GM12878 (cell line): ENCODE measurements at regions not wholly inside any gene's neighbourhood (a gene's known extent, or its start where the extent isn't known, plus 50 kb on each side); places are given as distances from the start of the nearest gene placed in this dataset.
A peak's percentile ranks its signal among the peaks of the same experiment; 100 is the strongest.

Source experiments
- ATAC-seq: fragments of 200-7000 bp; cut with Tn5 transposase; 3 replicates; pipeline ENCODE4 v1.9.1; 2020; ENCODE audit warnings: mild to moderate bottlenecking, moderate library complexity
- BruUV-seq: library from RNA; stranded (reverse); fragments of 400-500 nt; replicated peaks from 2 replicates; lab custom pipeline; 2021; lab: Mats Ljungman, UMichigan
- CTCF ChIA-PET: fragments of 300-600 bp; sonication (Branson Sonifier 250); formaldehyde crosslinking; extraction: SDS; loops from one replicate; lab custom pipeline; 2021; ENCODE audit warnings: inconsistent platforms; lab: Yijun Ruan, JAX
- POLR2A ChIA-PET: fragments of 350-600 bp; formaldehyde crosslinking; extraction: SDS; loops from one replicate; lab custom pipeline; 2021; ENCODE audit warnings: inconsistent platforms; lab: Charles Lee
- RAD21 ChIA-PET: fragments of 300-600 bp; sonication (Branson Sonifier 250); formaldehyde crosslinking; loops from one replicate; lab custom pipeline; 2023; ENCODE audit warnings: antibody characterized with exemption; ENCODE audit not compliant: unreplicated experiment; lab: Charles Lee
- SMC1A ChIA-PET: fragments of 300-600 bp; sonication (Branson Sonifier 250); formaldehyde crosslinking; loops from one replicate; lab custom pipeline; 2023; ENCODE audit not compliant: unreplicated experiment, uncharacterized antibody; lab: Charles Lee
- DNase-seq: peaks from one replicate; pipeline ENCODE4 v3.0.0-alpha.2; 2011; ENCODE audit warnings: low read depth, low spot score
- FAIRE-seq: peaks from 3 replicates; lab custom pipeline; 2011; peaks lifted over from hg19 to GRCh38; lab: Jason Lieb, UNC
- H2AFZ ChIP-seq: 2 replicates; pipeline ENCODE4 v1.6.0; 2011; ENCODE audit warnings: low read depth, low read length, control low read depth; ENCODE audit not compliant: control insufficient read depth
- H3K27ac ChIP-seq: 2 replicates; pipeline ENCODE4 v1.5.1; 2011; ENCODE audit warnings: control low read depth; ENCODE audit not compliant: control insufficient read depth, insufficient read depth
- H3K27me3 ChIP-seq, 2 experiments: replicated peaks in 1 of 2; 2 replicates each; pipeline versions ENCODE4 v1.6.0 to v1.6.1; 2011; ENCODE audit warnings: low read length in 1 of 2; ENCODE audit not compliant: control insufficient read depth in 2 of 2, insufficient read depth in 2 of 2
- H3K36me3 ChIP-seq, 2 experiments: 2 replicates each; pipeline ENCODE4 v1.5.1; 2011; ENCODE audit warnings: low read length in 1 of 2; ENCODE audit not compliant: control insufficient read depth in 2 of 2, insufficient read depth in 2 of 2
- H3K4me1 ChIP-seq: 2 replicates; pipeline ENCODE4 v1.6.1; 2011; ENCODE audit warnings: mild to moderate bottlenecking, low read length, moderate library complexity, mixed read lengths; ENCODE audit not compliant: control insufficient read depth, insufficient read depth
- H3K4me2 ChIP-seq: 2 replicates; pipeline ENCODE4 v1.6.0; 2011; ENCODE audit warnings: control low read depth; ENCODE audit not compliant: control insufficient read depth, insufficient read depth
- H3K4me3 ChIP-seq: fragments of 200-600 bp; sonication (generic); 2 replicates; pipeline ENCODE4 v1.5.1; 2016
- H3K79me2 ChIP-seq: 2 replicates; pipeline ENCODE4 v1.6.0; 2011; ENCODE audit warnings: low read length; ENCODE audit not compliant: control insufficient read depth, insufficient read depth
- H3K9ac ChIP-seq: 2 replicates; pipeline ENCODE4 v1.8.0; 2011; ENCODE audit warnings: low read length, control low read depth, mixed read lengths; ENCODE audit not compliant: control insufficient read depth, insufficient read depth
- H3K9me3 ChIP-seq: replicated peaks from 3 replicates; pipeline ENCODE4 v1.5.1; 2011; ENCODE audit warnings: mild to moderate bottlenecking, low read length; ENCODE audit not compliant: control insufficient read depth, insufficient read depth
- H4K20me1 ChIP-seq: 2 replicates; pipeline ENCODE4 v1.6.0; 2011; ENCODE audit not compliant: control insufficient read depth, insufficient read depth
- ATF7 ChIP-seq: fragments of 450-650 bp; IDR thresholded peaks from 2 replicates; pipeline ENCODE4 v1.6.1; 2016; ENCODE audit warnings: low read depth, mild to moderate bottlenecking
- BRCA1 ChIP-seq: IDR thresholded peaks from 2 replicates; pipeline ENCODE4 v1.6.1; 2011; ENCODE audit warnings: low read depth, low read length, improper control_type of control experiment
- EP300 ChIP-seq, 2 experiments: fragments of 150-350 bp in 1 of 2; IDR thresholded peaks; 2 replicates each; pipeline ENCODE4 v1.6.1; 2011 to 2012; ENCODE audit warnings: low read depth in 2 of 2, low read length in 2 of 2, borderline replicate concordance in 1 of 2, improper control_type of control experiment in 1 of 2, inconsistent platforms in 1 of 2; ENCODE audit not compliant: control insufficient read depth in 1 of 2
- FOXK2 ChIP-seq: fragments of 450-650 bp; IDR thresholded peaks from 2 replicates; pipeline ENCODE4 v1.6.1; 2017; ENCODE audit warnings: mild to moderate bottlenecking, moderate library complexity
- NR2C1 ChIP-seq: fragments of 450-650 bp; IDR thresholded peaks from 2 replicates; pipeline ENCODE4 v1.6.1; 2017; ENCODE audit warnings: antibody characterized with exemption, mild to moderate bottlenecking, moderate library complexity
- RUNX3 ChIP-seq: IDR thresholded peaks from 2 replicates; pipeline ENCODE4 v1.6.1; 2012; ENCODE audit warnings: low read length, inconsistent platforms
- WGBS: methylation state at CpG from one replicate; pipeline ENCODE4 v1.1.6; 2016; ENCODE audit warnings: low lambda C conversion rate; ENCODE audit not compliant: insufficient replicate concordance, insufficient coverage; ENCODE audit errors: missing lambda C conversion rate; 5-methylcytosine and 5-hydroxymethylcytosine counted together
- in situ Hi-C: fragments of 300-500 bp; cut with MboI; formaldehyde crosslinking; loops from 9 replicates; pipeline ENCODE4 v1.14.3; 2018; ENCODE audit warnings: mixed read lengths
- intact Hi-C: fragments of 100-400 bp; cut with micrococcal nuclease; formaldehyde crosslinking; loops from one replicate; pipeline ENCODE4 v1.14.2; 2022; ENCODE audit not compliant: unreplicated experiment

DNA sequence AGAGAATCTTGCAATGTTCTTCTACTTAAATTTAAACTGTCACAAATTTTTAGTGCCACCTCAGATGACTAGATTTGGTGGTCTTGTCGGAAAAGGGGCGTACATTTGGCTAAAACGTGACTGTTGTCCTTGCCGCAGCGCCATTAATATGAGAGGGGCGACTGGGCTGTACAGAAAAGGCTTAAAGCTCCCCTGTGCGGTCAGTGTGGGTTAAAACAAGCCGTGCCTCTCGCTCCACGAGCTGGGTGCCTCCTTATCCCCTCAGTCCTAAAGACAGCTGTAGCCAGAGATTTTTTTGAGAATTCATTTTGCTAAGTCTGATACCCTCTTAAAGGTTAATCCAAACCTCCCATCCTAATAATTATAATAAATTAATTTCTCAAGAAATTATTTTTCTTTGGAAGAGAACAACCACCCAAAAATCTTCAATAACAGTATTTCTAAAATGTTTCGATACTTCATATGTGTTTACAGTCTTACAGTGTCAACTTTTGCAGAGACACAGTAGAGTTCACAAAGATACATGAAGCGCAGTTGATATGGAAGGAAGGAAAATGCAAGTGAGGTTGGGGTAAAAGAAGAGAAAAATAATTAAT is 68.6 kb downstream of the C7orf25 start (continued):
- no peak for TF ChIP-seq NR2C1
- TF ChIP-seq EP300 (IDR thresholded peaks at IDR 0.05; ENCODE audit: borderline replicate concordance in 1 of 2, control insufficient read depth in 1 of 2, low read depth in 2 of 2, low read length in 2 of 2) = no peak
- TF ChIP-seq, all 136 proteins: peak for 6

GRCh38 chr7:42834676-42835075 is 77.2 kb downstream of the C7orf25 start:
- ChIA-PET CTCF (interaction anchor here (0.9 to 1.2 kb wide), 3 partner anchors 9 to 891 kb away, joined by 3 to 4 read pairs (median 3); no protein-coding TSS in a partner anchor), SMC1A (interaction anchor here (1.2 kb wide), 1 partner anchor 894 kb away, joined by 6 read pairs; no protein-coding TSS in a partner anchor), RAD21 (interaction anchor here (1.7 kb wide), 1 partner anchor 42 kb away, joined by 4 read pairs; no protein-coding TSS in a partner anchor), POLR2A (no interaction called here)
- Histone ChIP-seq H3K27ac (no peak overlapping the region), H3K36me3 (no peaks in the 10 kb centered on the region), H2AFZ (no peak overlapping the region), H3K4me3 (no peak overlapping the region), H3K4me1 (no peaks in the 10 kb centered on the region), H3K79me2 (no peaks in the 10 kb centered on the region), H3K4me2 (no peak overlapping the region), H4K20me1 (no peaks in the 10 kb centered on the region), H3K9ac (no peak overlapping the region), H3K27me3 (no peaks in the 10 kb centered on the region; a peak in 1 of 4 replicates), H3K9me3 (no peaks in the 10 kb centered on the region)
- DNase-seq (no peak), FAIRE-seq (no peak), ATAC-seq (no peak)
- TF ChIP-seq BRCA1 (no peak), RUNX3 (no peak), ATF7 (no peak)
- BruUV-seq = no TSS peak
- in situ Hi-C loops (no loop called here), intact Hi-C loops (no loop called here)

- Histone ChIP-seq H3K36me3 (no peaks in the 10 kb centered on the region), H3K4me1 (no peaks in the 10 kb centered on the region), H3K27ac (no peak overlapping the region), H3K4me2 (no peak overlapping the region), H3K79me2 (no peaks in the 10 kb centered on the region), H3K27me3 (no peaks in the 10 kb centered on the region; a peak in 1 of 4 replicates), H3K9ac (no peak overlapping the region), H3K4me3 (no peak overlapping the region), H2AFZ (no peak overlapping the region), H4K20me1 (no peaks in the 10 kb centered on the region), H3K9me3 (no peaks in the 10 kb centered on the region)
- in situ Hi-C loops = no loop called here
- intact Hi-C loops = no loop called here
- BruUV-seq = no TSS peak
- no peak for DNase-seq
- FAIRE-seq = no peak
- WGBS = 11% methylated on average over 4 of the region's 4 CpGs
- ChIA-PET POLR2A (no interaction called here), RAD21 (no interaction called here), CTCF (interaction anchor here (2.4 kb wide), 1 partner anchor 43 kb away, joined by 9 read pairs; no protein-coding TSS in a partner anchor), SMC1A (no interaction called here)
- ATAC-seq = peak; percentile 32; the same call in 2 of the 3 replicates
- TF ChIP-seq FOXK2 = no peak
These were observed 78.5 kb downstream of the C7orf25 start for GRCh38 chr7:42833411-42833810.
